Peyer's patch (tissue), 4 donors: ENCODE measurements at regions not wholly inside any gene's neighbourhood (a gene's known extent, or its start where the extent isn't known, plus 50 kb on each side); places are given as distances from the start of the nearest gene placed in this dataset.

Source experiments
- CTCF ChIP-seq, 6 experiments: fragments of 450-650 bp in 4 of 6; fragments of 200-600 bp in 2 of 6; sonication (generic) in 1 of 6; IDR thresholded peaks; one replicate each; pipeline ENCODE4 v1.5.1; 2017 to 2019; ENCODE audit warnings: antibody characterized with exemption in 6 of 6, mild to moderate bottlenecking in 3 of 6, moderate library complexity in 1 of 6
- POLR2A ChIP-seq, 2 donors: fragments of 450-650 bp; IDR thresholded peaks; one replicate each; pipeline ENCODE4 v1.5.1; 2017; ENCODE audit warnings: antibody characterized with exemption in 2 of 2, mild to moderate bottlenecking in 2 of 2, moderate library complexity in 2 of 2

- TF ChIP-seq CTCF (IDR thresholded peaks at IDR 0.05) (no peak), POLR2A (IDR thresholded peaks at IDR 0.05) (no peak)
These were observed 226.2 kb upstream of the CLEC14A start for GRCh38 chr14:38481952-38482678.
